ENCODE measurements at regions not wholly inside any gene's neighbourhood (a gene's known extent, or its start where the extent isn't known, plus 50 kb on each side); places are given as distances from the start of the nearest gene placed in this dataset.

DNA sequence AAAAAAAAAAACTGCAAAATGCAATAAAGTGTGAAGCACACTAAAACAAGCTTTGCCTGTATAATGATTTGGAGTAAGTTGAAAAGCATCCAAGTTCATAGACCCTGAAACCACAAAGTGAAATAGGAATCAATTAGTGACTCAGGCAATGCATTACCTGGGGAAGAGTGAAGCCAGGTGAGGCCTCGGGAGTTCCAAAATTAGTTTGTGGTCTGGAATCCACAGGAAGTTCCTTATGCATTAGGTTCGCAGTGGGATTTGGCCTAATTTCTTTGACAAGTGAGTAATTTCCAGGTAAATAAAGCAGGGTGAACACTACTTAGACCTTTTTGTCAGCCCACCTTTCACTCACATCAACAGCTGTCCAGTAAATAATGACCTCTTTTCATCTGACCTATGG is 490.8 kb downstream of the CBLN4 start:
- no peaks in the 10 kb centered on the region for H3K36me3 ChIP-seq (ENCODE audit: insufficient read depth, low read length)
- H3K79me2 ChIP-seq (ENCODE audit: insufficient read depth, low read length), result no peaks in the 10 kb centered on the region
- no peaks in the 10 kb centered on the region for H3K9me2 ChIP-seq (replicated peaks; ENCODE audit: low read depth, low read length)
- no peaks in the 10 kb centered on the region for H4K20me1 ChIP-seq (ENCODE audit: insufficient read depth, low read length, poor library complexity, severe bottlenecking)
- no peak overlapping the region for H3K4me3 ChIP-seq (ENCODE audit: low read length, poor library complexity, severe bottlenecking)
- no peaks in the 10 kb centered on the region for H3K9me3 ChIP-seq (ENCODE audit: insufficient read depth, low read depth, low read length)
- TF ChIP-seq, protein P1, sequence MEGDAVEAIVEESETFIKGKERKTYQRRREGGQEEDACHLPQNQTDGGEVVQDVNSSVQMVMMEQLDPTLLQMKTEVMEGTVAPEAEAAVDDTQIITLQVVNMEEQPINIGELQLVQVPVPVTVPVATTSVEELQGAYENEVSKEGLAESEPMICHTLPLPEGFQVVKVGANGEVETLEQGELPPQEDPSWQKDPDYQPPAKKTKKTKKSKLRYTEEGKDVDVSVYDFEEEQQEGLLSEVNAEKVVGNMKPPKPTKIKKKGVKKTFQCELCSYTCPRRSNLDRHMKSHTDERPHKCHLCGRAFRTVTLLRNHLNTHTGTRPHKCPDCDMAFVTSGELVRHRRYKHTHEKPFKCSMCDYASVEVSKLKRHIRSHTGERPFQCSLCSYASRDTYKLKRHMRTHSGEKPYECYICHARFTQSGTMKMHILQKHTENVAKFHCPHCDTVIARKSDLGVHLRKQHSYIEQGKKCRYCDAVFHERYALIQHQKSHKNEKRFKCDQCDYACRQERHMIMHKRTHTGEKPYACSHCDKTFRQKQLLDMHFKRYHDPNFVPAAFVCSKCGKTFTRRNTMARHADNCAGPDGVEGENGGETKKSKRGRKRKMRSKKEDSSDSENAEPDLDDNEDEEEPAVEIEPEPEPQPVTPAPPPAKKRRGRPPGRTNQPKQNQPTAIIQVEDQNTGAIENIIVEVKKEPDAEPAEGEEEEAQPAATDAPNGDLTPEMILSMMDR (conservative IDR thresholded peaks at IDR 0.05; ENCODE audit: low read length), result no peak
- no peak for TF ChIP-seq EZH2phosphoT487 (IDR thresholded peaks at IDR 0.05; ENCODE audit: borderline replicate concordance)
- no peaks in the 10 kb centered on the region for H3K27me3 ChIP-seq (ENCODE audit: insufficient read depth, low read length, poor library complexity, severe bottlenecking)
- H3K9ac ChIP-seq (ENCODE audit: low read depth, low read length, poor library complexity, severe bottlenecking), result no peak overlapping the region
- no peak overlapping the region for H3K4me2 ChIP-seq (ENCODE audit: low read depth, low read length, poor library complexity, severe bottlenecking)
- no peaks in the 10 kb centered on the region for H3K4me1 ChIP-seq (ENCODE audit: insufficient read depth, low read length, poor library complexity, severe bottlenecking)
- H2AFZ ChIP-seq (ENCODE audit: low read length), result no peak overlapping the region
- H3F3A ChIP-seq (ENCODE audit: low read depth), result no peaks in the 10 kb centered on the region

GRCh38 chr20:55513954-55514353 is 491.4 kb downstream of the CBLN4 start:
- H3K27me3 ChIP-seq (ENCODE audit: insufficient read depth, low read length, poor library complexity, severe bottlenecking), result no peaks in the 10 kb centered on the region
- no peaks in the 10 kb centered on the region for H3K9me2 ChIP-seq (replicated peaks; ENCODE audit: low read depth, low read length)
- no peaks in the 10 kb centered on the region for H3K4me1 ChIP-seq (ENCODE audit: insufficient read depth, low read length, poor library complexity, severe bottlenecking)
- H3F3A ChIP-seq (ENCODE audit: low read depth), result no peaks in the 10 kb centered on the region
- H3K36me3 ChIP-seq (ENCODE audit: insufficient read depth, low read length), result no peaks in the 10 kb centered on the region
- TF ChIP-seq EZH2phosphoT487 (IDR thresholded peaks at IDR 0.05; ENCODE audit: borderline replicate concordance), result no peak
- TF ChIP-seq, protein P1 (conservative IDR thresholded peaks at IDR 0.05; ENCODE audit: low read length), result no peak
- no peaks in the 10 kb centered on the region for H3K79me2 ChIP-seq (ENCODE audit: insufficient read depth, low read length)
- no peak overlapping the region for H3K4me3 ChIP-seq (ENCODE audit: low read length, poor library complexity, severe bottlenecking)
- H3K9ac ChIP-seq (ENCODE audit: low read depth, low read length, poor library complexity, severe bottlenecking), result no peak overlapping the region
- H2AFZ ChIP-seq (ENCODE audit: low read length), result no peak overlapping the region
- H3K4me2 ChIP-seq (ENCODE audit: low read depth, low read length, poor library complexity, severe bottlenecking), result no peak overlapping the region
- H4K20me1 ChIP-seq (ENCODE audit: insufficient read depth, low read length, poor library complexity, severe bottlenecking), result no peaks in the 10 kb centered on the region
- no peaks in the 10 kb centered on the region for H3K9me3 ChIP-seq (ENCODE audit: insufficient read depth, low read depth, low read length)

DNA sequence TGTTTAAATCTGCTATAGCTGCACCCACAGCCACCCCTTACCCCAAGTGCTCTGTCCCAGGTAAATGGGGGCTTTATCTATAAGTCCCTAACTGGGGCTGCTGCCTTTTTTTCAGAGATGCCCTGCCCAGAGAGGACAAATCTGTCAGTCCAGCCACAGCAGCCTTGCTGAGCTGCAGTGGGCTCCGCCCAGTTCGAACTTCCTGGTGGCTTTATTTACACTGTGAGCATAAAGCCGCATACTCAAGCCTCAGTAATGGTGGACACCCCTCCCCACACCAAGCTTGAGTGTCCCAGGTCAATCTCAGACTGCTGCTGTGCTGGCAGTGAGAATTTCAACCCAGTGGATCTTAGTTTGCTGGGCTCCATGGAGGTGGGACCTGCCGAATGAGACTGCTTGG is 505.2 kb downstream of the CBLN4 start:
- Histone ChIP-seq H3K9me2 (replicated peaks; ENCODE audit: low read depth, low read length) (no peaks in the 10 kb centered on the region), H3K9ac (ENCODE audit: low read depth, low read length, poor library complexity, severe bottlenecking) (no peak overlapping the region), H3K9me3 (ENCODE audit: insufficient read depth, low read depth, low read length) (no peaks in the 10 kb centered on the region), H3K4me1 (ENCODE audit: insufficient read depth, low read length, poor library complexity, severe bottlenecking) (no peaks in the 10 kb centered on the region), H3K4me2 (ENCODE audit: low read depth, low read length, poor library complexity, severe bottlenecking) (no peak overlapping the region), H3F3A (ENCODE audit: low read depth) (no peaks in the 10 kb centered on the region), H3K27me3 (ENCODE audit: insufficient read depth, low read length, poor library complexity, severe bottlenecking) (no peaks in the 10 kb centered on the region), H3K36me3 (ENCODE audit: insufficient read depth, low read length) (no peaks in the 10 kb centered on the region), H2AFZ (ENCODE audit: low read length) (no peak overlapping the region), H4K20me1 (ENCODE audit: insufficient read depth, low read length, poor library complexity, severe bottlenecking) (no peaks in the 10 kb centered on the region), H3K79me2 (ENCODE audit: insufficient read depth, low read length) (no peaks in the 10 kb centered on the region), H3K4me3 (ENCODE audit: low read length, poor library complexity, severe bottlenecking) (no peak overlapping the region)
- TF ChIP-seq, protein P1 (conservative IDR thresholded peaks at IDR 0.05; ENCODE audit: low read length), result no peak
- TF ChIP-seq EZH2phosphoT487 (IDR thresholded peaks at IDR 0.05; ENCODE audit: borderline replicate concordance), result no peak
